HG03066 (cell line): ENCODE measurements at regions not wholly inside any gene's neighbourhood (a gene's known extent, or its start where the extent isn't known, plus 50 kb on each side); places are given as distances from the start of the nearest gene placed in this dataset.
A peak's percentile ranks its signal among the peaks of the same experiment; 100 is the strongest.
"Not testable (repeated sequence)": the region's sequence is repeated elsewhere in the genome, so short reads cannot be mapped to it uniquely, and the experiment has no call there.

ENCODE experiments used
- ATAC-seq: cut with Tn5 transposase; IDR thresholded peaks from one replicate; pipeline ENCODE4 v1.9.1; 2021; ENCODE audit warnings: low read depth; ENCODE audit not compliant: unreplicated experiment

DNA sequence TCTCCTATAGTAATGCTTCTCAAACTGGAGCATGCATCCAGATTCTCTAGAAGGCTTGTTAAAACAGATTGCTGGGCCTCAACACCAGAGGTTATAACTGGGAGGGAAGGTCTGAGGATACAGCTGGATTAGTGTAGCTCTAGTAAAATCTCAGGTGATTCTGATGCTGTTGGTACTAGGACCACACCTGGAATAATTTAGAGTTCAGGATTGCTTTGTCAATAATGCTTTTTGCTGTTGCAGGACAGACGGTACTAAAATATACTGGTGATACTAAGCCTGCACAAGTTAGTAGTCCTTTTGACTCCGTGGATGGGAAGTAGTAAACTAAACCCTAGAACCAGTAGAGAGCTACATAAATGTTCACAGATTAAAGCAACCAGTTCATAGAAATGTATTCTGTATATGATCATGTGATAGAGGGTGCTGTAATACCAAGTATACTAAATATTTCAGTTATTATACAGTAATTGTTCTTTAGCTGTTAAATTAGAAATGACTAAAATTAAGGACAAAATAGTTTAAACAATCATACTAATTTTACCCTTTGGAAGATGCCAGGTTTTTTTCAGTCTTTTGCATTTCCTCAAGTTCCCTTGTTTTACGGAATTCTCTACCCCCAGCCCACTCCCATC lies 258.2 kb upstream of the STARD13 start:
- no peak for ATAC-seq

DNA sequence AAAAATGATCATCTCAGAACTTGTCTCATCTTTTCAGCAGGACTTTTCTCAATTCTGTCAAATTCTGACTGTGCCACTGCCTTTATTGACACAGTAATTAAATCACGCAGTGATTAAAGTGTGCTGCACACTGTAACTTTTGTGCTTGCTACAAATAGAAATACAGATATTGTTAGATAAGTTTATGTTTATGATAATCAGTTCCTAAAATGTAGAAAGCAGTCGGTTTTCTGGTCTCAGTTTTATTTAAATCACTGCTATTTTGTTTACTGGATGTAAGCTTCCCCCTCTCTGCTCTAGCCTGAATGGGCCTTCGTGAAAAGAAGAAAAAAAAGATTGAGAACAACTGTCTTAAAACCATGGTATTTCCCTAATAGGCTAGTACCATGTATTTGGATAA lies 258.8 kb upstream of the STARD13 start:
- no peak for ATAC-seq

DNA sequence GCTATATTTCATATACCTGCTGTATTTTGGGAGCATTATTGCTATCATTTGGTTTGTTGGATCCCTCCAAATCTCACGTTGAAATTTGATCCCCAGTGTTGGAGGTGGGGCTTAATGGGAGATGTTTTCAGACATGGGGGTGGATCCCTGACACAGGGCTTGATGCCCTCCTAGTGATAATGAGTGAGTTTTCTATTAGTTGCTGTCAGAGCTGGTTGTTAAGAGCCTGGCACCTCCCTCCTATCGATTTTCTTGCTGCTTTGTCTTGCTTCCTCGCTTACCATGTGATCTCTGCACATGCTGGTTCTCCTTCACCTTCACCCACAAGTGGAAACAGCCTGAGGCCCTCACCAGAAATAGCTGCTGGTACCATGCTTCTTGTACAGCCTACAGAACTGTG lies 259.9 kb upstream of the STARD13 start:
- ATAC-seq: no peak

DNA sequence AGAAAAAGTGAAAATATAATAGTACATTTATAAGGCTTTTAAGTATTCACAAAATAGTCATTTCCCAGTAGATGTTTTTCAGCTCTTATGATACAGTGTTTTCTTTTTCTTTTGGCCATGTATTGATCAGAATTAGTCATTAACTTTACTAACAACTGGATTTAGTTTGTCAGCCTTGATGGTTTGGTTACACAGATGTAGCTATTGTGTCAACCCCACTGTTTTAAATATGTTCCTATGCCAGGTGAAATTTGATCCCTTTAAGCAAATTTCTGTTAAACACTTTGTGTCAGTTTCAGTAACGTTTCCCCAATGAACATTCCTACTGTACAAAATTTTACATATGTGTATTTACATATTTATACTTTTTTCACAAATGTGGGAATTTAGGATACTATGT lies 261.5 kb upstream of the STARD13 start:
- no peak for ATAC-seq

DNA sequence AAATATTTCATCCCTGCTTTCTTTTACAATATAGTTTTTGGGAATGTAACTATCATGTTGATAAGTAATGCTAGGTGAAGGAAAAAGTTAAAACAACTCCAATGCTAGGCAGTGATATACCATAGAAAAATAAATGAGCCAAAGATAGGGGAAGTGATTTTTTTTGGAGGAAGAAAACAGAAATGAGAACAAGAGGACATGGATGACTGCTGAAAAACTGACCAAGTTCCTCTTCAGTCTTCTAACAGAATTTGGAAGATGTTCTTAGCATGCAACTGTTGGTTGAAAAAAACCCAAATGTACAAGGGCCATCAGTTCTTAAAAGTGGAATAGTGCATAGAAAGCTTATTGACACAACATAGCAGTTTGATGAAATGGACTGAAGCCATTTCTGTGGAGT lies 262.5 kb upstream of the STARD13 start:
- ATAC-seq: no peak

DNA sequence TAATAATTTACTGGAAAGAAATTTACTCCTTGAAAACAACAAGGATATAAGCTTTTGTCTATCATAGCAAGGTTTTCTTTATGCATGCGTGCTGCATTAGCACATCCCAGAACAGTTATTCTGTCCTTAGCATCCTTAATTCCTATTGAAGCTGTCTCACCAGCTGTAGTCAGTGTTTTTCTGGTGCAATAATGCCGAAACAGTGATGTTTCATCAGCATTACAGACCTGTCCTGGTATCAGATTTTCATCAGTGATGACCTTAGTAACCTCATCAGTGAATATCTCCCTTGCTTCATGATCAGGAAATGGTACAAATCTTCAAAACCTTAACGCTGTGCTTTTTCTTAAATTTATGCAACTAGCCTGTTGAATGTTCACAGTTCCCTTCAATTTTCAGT lies 264.7 kb upstream of the STARD13 start:
- ATAC-seq: no peak

DNA sequence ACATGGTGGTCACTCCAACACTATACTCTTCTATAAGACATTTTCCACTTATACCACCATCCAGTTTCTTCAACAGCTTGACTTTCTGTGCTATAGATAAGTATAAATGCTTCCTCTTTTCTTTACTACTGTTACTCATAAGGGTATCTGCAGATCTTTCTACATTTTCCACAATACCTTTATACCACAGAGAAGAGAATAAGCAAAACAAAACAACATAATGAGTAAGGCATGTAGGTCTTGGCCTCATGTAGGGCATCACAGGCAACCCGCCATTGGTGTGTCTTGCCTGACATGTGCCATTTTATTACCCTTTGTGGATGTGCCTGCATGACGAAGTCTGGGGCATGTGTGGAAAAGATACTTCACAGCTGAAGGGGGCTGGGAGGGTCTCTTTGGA lies 265.3 kb upstream of the STARD13 start:
- no peak for ATAC-seq

DNA sequence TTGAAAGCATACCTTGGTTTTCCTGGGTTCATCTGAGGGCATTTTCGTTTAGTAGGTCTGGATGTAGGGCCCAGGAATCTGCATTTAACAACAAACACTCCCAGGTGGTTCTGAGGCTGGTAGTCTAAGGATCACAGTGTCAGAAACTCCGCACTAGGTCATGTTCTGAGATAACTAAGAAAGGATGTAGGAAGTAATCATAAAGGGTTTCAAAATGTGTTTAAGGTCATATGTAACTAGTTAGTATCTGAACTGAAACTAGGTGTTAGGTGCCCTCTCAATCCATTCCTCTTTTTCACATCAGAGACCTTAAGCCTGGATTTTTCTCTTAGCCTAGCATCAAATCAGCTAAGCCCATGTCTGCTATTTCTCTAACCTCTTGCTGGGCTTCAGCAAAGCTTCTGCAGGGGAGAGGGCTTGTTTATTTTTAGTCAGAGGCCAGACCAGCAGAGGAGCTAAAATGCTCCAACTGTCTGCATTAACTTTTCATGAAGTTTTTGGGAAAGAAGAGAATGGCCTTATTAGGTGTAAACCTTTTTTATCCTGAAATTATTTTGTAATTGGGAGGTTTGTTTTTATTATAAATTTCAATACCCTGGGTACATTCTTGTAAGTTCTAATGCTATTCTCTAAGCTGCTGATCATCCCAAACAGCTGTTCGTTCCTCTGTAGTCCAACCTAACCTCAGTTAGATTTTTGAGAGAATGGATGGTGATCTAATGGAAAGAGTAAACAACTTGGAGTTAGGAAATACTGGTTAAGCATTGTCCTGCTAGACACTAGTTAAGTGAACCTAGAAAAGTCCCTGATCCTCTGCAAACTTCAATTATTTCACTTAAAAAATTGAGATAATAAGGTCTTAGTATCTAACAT lies 262.8 kb upstream of the RFC3 start:
- ATAC-seq: peak; percentile 76

DNA sequence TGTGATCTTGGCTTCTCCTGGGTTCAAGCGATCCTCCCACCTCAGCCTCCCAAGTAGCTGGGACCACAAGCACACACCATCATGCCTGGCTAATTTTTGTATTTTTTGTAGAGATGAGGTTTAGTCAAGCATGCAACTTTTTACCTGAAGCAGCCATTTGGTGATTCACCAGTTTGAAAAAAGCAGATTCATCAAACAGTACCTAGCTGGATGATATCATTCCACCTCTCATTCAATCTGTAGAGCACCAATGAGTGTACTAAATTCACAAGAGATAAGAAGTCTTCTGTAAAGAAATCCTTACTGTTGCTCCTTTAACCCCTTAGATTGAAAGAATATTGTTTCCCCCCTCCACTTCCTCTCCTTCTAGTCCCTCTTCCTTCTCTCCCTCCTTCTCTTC lies 261.1 kb upstream of the RFC3 start:
- no peak for ATAC-seq

DNA sequence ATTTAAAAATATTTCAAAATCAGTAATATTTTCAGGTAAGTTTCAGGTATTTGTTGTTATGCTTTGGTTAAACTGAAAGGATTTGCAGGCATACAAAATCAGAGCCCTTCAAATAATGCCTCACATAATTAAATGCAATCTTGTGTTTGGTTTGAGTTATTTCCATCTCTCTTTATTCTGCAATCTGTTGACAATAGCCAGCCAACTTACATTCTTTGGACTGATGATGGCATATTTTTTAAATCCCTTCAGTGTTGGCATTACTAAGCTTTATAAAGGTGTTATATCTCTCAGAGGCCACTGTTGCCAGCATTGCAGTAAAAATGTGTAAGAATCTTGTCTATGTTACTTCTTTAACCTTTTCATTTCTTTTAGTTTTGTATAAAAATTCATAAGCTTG lies 257.2 kb upstream of the RFC3 start:
- ATAC-seq: no peak

DNA sequence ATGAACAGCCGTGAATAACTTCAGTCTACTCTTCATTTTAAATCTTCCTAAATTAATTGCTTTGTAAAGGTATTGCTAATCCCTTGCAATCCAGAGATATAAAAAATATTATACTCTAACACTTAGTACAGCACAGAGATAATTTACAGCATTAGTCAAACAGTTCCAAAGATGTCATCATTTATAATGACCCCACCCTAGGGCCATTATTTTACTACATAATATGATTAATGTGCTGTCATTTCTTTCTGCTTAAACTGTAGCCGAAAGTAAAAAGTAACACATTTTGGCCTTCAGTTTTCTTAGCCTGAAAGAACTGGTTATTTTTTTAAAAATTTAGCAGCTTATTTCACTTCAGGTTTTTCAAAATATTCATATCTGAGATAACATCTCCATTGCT lies 256.3 kb upstream of the RFC3 start:
- no peak for ATAC-seq

DNA sequence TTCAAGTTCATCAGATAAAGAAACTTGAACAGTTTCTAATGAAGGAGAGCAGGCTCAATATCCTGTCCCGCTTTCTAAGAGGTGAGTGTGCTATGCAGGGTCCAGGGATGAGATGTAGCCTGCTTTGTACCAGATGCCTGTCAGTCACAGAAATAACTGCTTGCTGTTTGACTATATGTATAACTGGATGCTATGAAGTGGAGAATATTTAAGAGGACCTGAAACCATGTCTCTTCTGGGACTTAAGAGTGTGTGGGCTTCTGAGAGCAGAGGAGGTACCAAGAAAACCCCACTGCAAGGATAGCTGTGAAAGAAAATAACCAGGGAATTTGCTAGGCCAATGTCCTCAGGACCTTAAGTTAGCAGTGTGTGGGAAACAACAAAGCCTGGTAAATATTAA lies 246.3 kb upstream of the RFC3 start:
- no peak for ATAC-seq

DNA sequence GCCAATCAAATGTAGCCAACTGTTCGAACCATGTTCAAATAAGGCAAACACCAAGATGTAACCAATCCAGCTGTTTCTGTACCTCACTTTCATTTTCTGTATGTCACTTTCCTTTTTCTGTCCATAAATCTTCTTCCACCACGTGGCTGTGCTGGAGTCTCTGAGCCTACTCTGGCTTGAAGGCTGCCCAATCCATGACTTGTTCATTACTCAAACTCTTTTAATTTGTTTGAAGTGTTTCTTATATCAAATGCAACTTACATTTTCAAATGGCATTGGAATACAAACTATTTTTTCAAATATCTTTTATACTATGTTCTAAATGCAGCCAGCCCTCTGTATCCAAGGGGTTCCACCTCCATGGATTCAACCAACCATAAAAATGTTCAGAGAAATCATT lies 245.6 kb upstream of the RFC3 start:
- not testable (repeated sequence) for ATAC-seq

DNA sequence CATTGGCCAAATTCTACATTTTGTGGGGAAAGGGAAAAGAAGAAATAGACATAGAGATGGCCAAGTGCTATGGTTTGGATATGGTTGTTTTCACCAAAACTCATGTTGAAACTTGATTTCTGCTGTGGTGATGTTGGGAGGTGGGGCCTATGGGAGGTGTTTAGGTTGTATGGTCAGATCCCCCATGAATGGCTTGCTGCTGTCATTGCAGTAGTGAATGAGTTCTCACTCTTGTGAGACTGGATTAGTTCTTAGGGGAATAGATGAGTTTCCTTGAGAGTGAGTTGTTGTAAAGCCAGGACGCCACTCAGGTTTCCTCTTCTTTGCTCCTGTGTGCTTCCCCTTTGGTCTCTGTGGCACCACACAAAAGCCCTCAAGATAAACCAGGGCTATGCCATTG lies 242.6 kb upstream of the RFC3 start:
- ATAC-seq: no peak

DNA sequence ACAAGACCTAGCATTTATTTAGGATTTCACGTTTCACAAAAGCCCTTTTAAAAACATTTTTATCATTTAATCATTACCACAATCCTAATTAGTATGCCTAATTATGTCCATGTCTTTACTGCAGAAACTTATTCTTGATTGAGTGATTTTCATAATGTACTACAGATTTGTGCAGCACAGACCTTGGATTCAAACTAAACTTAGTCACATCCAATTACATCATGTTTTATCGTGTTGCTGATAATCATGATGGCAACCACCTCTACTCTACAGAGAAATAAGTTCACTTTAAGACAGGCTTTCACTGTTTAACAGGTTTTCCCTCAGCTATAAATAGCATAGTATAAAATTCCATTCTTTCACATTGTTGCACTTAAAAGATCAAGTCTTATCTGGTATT lies 240.9 kb upstream of the RFC3 start:
- no peak for ATAC-seq

DNA sequence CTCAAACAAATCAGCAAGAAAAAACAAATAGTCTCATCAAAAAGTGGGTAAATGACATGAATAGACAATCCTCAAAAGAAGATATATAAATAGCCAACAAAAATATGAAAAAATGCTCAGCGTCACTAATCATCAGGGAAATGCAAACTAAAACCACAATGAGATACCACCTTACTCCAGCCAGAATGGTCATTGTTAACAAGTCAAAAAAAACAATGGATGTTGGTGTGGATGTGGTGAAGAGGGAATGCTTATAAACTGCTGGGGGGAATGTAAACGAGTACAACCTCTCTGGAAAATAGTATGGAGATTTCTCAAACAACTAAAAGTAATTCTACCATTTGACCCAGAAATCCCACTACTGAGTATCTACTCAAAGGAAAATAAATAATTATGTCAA lies 239.2 kb upstream of the RFC3 start:
- no peak for ATAC-seq

DNA sequence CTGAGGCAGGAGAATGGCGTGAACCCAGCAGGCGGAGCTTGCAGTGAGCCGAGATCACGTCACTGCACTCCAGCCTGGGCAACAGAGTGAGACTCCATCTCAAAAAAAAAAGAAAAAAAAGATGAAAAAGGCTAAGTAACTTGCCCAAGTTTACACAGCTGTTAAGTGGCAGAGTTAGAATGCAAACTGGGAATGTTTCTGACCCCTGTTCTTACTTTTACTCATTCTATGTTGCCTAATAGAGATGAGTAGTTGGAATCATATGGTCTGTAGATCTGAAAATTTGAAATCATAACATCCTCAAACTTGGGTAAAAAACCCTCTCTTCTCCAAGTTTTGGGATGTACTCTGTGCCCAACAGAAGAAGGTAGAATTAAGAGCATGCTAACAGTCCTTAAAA lies 235.8 kb upstream of the RFC3 start:
- no peak for ATAC-seq

DNA sequence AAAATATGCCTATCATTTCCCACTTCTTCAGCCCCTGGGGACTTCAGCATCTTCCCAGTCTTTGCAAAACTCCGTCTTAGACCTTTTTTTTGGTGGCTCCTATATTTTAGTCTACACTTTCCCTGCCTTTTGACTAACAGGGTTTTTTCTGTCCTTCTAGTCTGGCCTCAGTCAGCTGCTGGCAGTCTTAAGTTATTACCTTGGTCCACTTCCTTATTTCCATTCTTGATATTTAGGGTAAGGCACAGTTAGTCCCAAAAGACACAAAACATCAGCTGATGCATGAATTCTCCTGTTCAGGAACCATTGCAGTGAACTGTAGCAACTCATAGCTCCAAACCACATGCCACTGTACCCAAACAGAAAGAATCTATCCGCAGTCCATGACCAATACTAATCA lies 234.6 kb upstream of the RFC3 start:
- ATAC-seq: no peak

DNA sequence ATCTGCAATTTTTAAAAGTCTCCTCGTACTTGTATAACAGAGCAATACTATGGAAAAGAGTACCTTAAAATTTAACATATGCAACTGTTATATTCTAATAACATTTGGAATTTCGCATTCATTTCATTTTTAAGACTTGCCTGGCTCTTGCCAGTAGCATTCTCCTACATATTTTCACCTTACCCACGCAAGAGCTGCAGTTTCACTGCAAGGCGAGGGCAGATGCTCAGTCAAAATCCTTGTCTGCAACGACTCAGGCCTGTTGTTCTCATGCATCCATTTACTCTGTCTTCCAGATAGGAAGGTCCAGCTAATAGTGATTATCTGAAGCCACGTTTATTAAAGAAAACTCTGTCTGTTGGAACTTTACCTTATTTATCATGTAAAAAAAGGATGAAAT lies 227.0 kb upstream of the RFC3 start:
- no peak for ATAC-seq

DNA sequence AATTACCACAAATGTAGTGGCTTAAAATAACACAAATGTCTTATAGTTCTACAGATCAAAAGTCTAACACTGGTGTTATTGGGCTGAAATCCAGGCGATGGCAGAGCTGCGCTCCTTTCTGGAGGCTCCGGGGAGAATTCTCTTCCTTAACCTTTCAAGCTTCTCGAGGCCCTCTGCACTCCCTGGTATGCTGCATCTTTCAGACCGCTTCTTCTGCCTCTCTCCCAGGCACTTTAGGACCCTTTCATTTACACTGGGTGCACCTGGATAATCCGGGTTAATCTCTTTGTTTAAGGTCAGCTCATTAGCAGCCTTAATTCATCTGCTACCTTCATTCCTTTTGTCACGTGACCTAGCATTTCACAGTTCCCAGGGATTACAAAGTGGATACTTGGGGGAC lies 211.3 kb upstream of the RFC3 start:
- ATAC-seq: no peak

DNA sequence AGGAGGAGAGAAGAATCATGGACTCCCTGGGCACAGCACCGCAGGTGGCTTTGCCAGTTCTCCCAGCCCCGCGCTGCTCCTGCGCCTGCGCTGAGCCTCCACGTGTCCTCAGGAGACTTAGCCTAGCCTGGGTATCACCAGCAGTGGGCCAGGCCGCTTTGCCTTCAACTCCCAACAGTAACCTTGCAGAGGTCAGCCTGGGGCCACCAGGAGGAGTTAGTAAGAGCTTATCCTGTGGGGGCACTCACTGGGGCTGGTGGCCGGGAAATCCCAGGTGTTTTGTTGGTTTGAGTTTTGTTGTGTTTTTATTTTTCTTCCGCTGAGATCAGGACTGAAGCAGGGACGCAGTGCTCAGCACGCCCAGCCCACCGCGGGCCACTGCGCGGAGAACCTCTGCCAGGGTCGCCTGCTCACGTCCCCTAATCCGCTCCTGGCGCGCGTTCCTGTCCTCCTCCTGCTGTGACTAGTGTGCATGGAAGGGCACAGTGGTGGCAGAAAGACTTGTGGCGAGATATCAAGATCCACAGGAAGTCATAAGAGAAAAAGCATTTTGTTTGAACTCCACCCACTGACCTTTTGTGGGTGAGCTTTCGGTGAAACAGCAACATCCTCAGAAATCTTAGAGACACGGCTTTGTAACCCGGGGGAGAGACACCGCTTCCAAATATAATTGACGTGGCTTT lies 207.4 kb upstream of the RFC3 start:
- no peak for ATAC-seq
